ENCODE measurements at regions not wholly inside any gene's neighbourhood (a gene's known extent, or its start where the extent isn't known, plus 50 kb on each side); places are given as distances from the start of the nearest gene placed in this dataset.

GRCh38 chr19:20250627-20251026 is 83.6 kb downstream of the ZNF486 start:
- TF ChIP-seq CTCF (IDR thresholded peaks at IDR 0.05; ENCODE audit: low read depth, low read length): no peak
- DNase-seq (ENCODE audit: extremely low read depth, low read depth): no peak

GRCh38 chr19:20250121-20250520 is 83.1 kb downstream of the ZNF486 start:
- TF ChIP-seq CTCF (IDR thresholded peaks at IDR 0.05; ENCODE audit: low read depth, low read length): no peak
- DNase-seq (ENCODE audit: extremely low read depth, low read depth): no peak

Data from AG09319 (cell line).